DND-41 (cell line): ENCODE measurements at regions not wholly inside any gene's neighbourhood (a gene's known extent, or its start where the extent isn't known, plus 50 kb on each side); places are given as distances from the start of the nearest gene placed in this dataset.

Experiments used
- EZH2 ChIP-seq: IDR thresholded peaks from 3 replicates; pipeline ENCODE4 v1.6.1; 2012; ENCODE audit warnings: borderline replicate concordance, low read depth, mild to moderate bottlenecking, moderate library complexity, low read length, inconsistent platforms; ENCODE audit not compliant: severe bottlenecking
- TF ChIP-seq, protein P1 (sequence below): IDR thresholded peaks from 2 replicates; pipeline ENCODE4 v1.5.1; 2012; ENCODE audit warnings: borderline replicate concordance, low read length, moderate library complexity, mild to moderate bottlenecking; ENCODE audit not compliant: poor library complexity, severe bottlenecking; ENCODE audit errors: extremely low read depth

GRCh38 chr6:119758385-119758784, 408.8 kb upstream of the MAN1A1 start:
- TF ChIP-seq, protein P1, sequence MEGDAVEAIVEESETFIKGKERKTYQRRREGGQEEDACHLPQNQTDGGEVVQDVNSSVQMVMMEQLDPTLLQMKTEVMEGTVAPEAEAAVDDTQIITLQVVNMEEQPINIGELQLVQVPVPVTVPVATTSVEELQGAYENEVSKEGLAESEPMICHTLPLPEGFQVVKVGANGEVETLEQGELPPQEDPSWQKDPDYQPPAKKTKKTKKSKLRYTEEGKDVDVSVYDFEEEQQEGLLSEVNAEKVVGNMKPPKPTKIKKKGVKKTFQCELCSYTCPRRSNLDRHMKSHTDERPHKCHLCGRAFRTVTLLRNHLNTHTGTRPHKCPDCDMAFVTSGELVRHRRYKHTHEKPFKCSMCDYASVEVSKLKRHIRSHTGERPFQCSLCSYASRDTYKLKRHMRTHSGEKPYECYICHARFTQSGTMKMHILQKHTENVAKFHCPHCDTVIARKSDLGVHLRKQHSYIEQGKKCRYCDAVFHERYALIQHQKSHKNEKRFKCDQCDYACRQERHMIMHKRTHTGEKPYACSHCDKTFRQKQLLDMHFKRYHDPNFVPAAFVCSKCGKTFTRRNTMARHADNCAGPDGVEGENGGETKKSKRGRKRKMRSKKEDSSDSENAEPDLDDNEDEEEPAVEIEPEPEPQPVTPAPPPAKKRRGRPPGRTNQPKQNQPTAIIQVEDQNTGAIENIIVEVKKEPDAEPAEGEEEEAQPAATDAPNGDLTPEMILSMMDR: no peak
- TF ChIP-seq EZH2: no peak
